ENCODE measurements at regions not wholly inside any gene's neighbourhood (a gene's known extent, or its start where the extent isn't known, plus 50 kb on each side); places are given as distances from the start of the nearest gene placed in this dataset.
"Not testable (repeated sequence)": the region's sequence is repeated elsewhere in the genome, so short reads cannot be mapped to it uniquely, and the experiment has no call there.

- DNase-seq, result no peak
These were observed 199.3 kb upstream of the CMC1 start for GRCh38 chr3:28042095-28042635.

- DNase-seq, result no peak
These were observed 198.7 kb upstream of the CMC1 start for GRCh38 chr3:28042707-28043106.

DNA sequence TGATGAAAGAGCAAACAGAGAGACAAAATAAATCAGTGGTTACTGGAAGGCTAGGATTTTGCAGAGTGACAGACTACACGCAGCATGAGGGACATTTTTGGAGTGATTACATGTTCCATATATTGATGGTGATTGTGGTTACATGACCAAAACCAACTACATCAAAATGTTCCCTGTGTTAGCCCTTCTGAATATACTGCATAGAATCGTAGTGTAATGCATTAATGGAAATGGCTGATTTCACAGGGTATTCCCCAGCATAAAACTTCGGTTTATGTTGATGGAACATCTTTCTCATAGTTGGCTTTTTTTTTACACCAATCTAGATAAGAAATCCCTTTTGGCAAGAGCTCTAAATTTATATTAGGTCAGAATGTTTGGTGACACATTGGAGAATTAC is 191.3 kb upstream of the CMC1 start:
- DNase-seq, result no peak

GRCh38 chr3:28050885-28051284 is 190.5 kb upstream of the CMC1 start:
- no peak for DNase-seq

DNA sequence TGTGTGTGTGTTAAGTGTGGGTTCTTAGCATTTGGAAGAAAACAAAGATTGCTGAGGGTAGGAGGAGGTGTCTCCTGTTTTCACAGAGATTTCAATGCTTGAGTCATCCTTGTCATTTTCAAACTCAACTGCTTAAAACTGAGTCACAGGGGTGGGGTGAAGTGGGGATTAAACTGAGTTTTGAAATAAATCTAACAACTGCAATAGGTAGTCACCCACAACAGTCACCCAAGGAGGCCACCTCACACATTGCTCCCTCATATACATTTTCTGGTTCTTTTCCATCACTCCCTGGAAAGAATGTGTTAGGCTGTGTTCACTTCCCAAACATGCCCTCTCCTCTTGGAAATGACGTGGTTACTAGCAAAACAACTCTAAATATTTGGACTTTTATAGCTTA is 187.7 kb upstream of the CMC1 start:
- no peak for DNase-seq

- DNase-seq, result no peak
These were observed 184.6 kb upstream of the CMC1 start for GRCh38 chr3:28056806-28057205.

- DNase-seq, result no peak
These were observed 183.9 kb upstream of the CMC1 start for GRCh38 chr3:28057539-28057938.

DNA sequence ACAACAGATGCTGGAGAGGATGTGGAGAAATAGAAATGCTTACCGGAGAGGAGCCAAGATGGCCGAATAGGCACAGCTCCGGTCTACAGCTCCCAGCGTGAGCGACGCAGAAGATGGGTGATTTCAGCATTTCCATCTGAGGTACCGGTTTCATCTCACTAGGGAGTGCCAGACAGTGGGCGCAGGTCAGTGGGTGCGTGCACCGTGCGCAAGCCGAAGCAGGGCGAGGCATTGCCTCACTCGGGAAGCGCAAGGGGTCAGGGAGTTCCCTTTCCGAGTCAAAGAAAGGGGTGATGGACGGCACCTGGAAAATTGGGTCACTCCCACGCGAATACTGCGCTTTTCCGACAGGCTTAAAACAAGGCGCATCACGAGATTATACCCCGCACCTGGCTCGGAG is 182.2 kb upstream of the CMC1 start:
- DNase-seq, result not testable (repeated sequence)

- DNase-seq, result no peak
These were observed 175.4 kb upstream of the CMC1 start for GRCh38 chr3:28066020-28066419.

GRCh38 chr3:28067014-28067413 is 174.4 kb upstream of the CMC1 start:
- no peak for DNase-seq

- no peak for DNase-seq
These were observed 173.1 kb upstream of the CMC1 start for GRCh38 chr3:28068342-28068741.

DNA sequence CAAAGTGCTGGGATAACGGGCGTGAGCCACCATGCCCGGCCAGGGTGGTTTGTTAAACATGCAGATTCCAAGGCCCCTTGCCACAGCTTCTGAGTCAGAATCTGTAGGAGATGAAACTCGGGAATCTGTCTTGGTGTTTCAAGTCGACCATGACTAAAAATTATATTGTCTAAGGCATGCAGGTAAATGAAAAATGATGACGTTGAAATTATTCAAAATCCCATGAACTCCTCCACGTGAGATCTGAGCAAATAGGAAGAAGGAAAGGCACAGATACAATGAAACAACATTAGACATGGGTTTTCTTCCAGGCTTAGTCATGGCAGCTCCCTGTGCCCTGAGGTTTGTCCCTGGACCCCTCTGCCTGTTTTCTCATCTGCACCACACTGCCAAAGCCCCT is 172.0 kb upstream of the CMC1 start:
- no peak for DNase-seq

DNA sequence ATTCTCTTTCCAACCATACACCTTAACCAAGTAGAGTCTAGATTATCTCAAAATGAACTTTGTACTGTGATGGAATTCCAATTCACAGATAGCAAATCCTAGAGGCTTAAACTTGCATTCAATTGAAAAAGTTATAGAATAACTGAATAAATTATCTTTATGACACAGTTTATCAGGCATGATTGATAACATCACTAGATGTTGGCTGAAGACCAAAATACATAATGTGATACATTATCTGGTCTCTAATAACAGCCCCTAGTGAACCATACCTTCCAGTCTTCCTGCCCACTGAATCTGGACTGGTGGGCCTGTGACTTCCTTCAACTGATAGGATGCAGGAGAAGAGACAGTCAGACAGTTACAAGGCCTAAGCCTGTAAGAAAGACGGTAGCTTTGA is 165.2 kb upstream of the CMC1 start:
- DNase-seq, result no peak

DNA sequence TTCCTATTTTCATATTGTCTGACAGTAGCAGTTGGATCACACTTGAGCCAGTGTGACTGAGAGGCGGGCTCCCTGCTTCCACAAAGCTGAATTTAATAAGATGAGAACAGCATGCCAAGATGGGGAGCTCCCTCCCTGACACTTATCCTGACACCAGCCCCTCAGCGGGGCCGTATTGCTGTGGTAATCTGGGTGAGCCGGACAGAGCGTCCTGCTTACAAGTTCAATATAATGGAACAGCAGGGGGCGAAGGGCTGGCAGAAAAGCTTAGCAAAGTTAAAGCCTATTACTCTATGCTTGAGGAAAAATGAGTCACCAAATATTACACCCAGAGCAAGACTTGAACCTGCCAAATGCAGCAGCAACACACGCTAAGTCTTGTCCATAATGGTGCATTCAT is 163.8 kb upstream of the CMC1 start:
- no peak for DNase-seq

DNA sequence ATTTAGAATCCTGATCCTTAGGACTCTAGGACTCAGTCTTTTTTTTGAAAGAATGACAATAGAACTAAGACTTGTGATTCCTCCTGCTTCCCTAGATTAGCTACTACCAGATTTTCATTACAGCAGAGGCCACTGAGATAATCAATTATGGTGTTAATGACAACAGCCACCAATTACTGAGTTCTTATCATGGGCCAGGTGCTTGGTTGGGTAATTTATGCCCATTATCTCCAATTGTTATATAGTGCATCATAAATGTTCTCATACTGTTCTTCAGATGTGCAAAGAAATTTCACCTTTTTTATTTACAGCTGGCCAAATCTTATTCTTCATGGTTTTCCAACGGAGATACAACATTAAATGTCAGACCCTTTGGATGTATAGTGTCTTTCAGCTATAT is 162.9 kb upstream of the CMC1 start:
- DNase-seq, result no peak

GRCh38 chr3:28080716-28081115 is 160.7 kb upstream of the CMC1 start:
- no peak for DNase-seq

GRCh38 chr3:28081533-28081947 is 159.9 kb upstream of the CMC1 start:
- no peak for DNase-seq

- DNase-seq, result no peak
These were observed 153.8 kb upstream of the CMC1 start for GRCh38 chr3:28087591-28087990.

DNA sequence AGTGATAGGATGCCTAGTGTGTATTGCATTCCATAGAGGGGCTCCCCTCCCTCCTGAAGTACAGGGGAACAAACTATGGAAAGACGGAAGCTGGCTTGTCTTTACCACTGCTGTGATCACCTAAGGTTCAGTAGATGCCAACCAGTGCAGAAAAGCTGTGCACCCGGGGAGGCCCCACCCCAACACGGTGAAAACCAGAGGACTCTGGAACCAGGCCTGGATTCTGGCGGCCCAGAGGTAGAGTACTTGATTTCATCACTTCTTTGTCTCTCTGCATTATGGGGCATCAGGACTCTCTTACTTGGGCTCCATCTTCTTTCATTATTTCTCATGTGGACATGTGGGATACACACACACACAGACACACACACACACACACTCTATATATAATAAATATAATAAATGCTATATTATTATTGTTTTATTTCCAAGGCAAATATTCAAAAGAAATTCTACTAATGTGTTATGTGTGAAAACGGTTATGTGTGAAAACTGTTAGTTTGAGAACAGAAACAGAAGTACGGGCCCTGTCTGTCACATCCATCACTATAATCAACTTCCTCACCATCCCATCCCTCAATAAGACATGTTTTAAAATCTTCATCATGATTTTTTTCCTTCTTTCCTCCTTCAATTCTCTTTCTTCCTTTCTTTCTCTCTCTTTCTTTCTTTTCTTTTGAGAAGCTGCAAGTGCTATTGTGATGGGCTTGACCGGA is 152.4 kb upstream of the CMC1 start:
- no peak for DNase-seq

- no peak for DNase-seq
These were observed 151.9 kb upstream of the CMC1 start for GRCh38 chr3:28089527-28089897.

DNA sequence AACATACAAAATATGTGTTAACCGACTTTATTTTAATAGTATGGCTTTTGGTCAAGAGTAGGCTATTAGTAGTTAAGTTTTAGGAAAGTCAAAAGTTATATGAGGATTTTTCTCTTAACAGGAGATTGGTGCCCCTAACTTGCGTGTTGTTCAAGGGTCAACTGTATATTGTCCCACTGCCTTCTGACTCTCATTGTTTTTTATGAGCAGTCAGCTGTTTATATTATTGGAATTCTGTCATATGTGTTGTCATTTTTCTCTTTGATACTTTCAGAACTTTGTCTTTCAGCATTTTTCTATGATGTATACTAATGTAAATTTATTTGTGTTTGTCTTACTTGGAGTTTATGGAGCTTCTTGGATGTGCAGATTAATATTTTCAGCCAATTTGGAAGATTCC is 142.1 kb upstream of the CMC1 start:
- DNase-seq, result no peak

DNA sequence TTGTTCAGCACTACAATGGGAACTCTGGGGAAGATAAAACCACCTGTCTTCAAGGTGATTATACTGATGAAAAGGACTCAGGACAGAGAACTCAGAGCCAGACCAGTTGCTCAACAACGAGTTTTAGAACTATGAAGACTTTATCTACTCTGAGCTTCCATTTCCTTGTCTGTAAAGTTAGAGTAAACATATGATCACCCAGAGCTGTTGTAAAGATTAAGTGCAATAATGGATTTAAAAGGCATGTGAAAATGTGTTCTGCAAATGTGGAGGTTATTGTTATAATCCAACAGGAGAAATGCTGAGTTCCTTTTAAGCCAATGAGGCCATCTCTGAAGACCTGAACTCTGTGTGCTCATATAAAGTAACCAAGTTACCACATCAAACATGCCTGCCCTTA is 139.7 kb upstream of the CMC1 start:
- no peak for DNase-seq

- no peak for DNase-seq
These were observed 137.6 kb upstream of the CMC1 start for GRCh38 chr3:28103861-28104260.

- no peak for DNase-seq
These were observed 136.4 kb upstream of the CMC1 start for GRCh38 chr3:28104896-28105534.

DNA sequence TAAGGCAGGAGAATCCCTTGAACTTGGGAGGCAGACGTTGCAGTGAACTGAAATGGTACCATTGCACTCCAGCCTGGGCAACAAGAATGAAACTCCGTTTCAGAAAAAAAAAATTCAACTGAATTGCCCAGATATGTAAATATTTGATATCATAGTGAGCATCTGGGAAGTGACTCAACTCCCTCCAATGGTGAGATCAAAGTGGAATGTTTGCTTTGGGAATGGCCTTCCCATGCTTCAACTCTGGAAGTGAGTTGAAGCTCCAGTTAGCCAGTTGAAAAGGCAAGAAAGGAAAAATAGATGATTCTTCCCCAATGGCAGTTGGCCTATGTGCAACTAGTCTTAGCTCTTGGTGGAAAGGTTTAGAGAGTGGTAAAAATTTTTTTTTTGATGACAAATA is 131.6 kb upstream of the CMC1 start:
- DNase-seq, result no peak
